Mucosa of stomach (tissue), 1 donor: ENCODE measurements at regions not wholly inside any gene's neighbourhood (a gene's known extent, or its start where the extent isn't known, plus 50 kb on each side); places are given as distances from the start of the nearest gene placed in this dataset.
"Not testable (repeated sequence)": the region's sequence is repeated elsewhere in the genome, so short reads cannot be mapped to it uniquely, and the experiment has no call there.

Experiments
- H3K27me3 ChIP-seq: one replicate; pipeline ENCODE4 v1.7.0; 2013; ENCODE audit warnings: mild to moderate bottlenecking, low read length; ENCODE audit not compliant: control insufficient read depth, insufficient read depth
- H3K36me3 ChIP-seq: one replicate; pipeline ENCODE4 v1.7.0; 2013; ENCODE audit warnings: low read length; ENCODE audit not compliant: control insufficient read depth, insufficient read depth
- H3K4me1 ChIP-seq: one replicate; pipeline ENCODE4 v1.7.0; 2013; ENCODE audit warnings: mild to moderate bottlenecking, low read length; ENCODE audit not compliant: control insufficient read depth, insufficient read depth
- H3K4me3 ChIP-seq: one replicate; pipeline ENCODE4 v1.7.0; 2013; ENCODE audit warnings: low read length
- H3K9ac ChIP-seq: one replicate; pipeline ENCODE4 v1.7.0; 2013; ENCODE audit warnings: mild to moderate bottlenecking, low read length, moderate library complexity
- H3K9me3 ChIP-seq: one replicate; pipeline ENCODE4 v1.7.0; 2013; ENCODE audit warnings: mild to moderate bottlenecking, low read length, moderate library complexity; ENCODE audit not compliant: control insufficient read depth
- donor health status: Pancreatic carcinoma.

DNA sequence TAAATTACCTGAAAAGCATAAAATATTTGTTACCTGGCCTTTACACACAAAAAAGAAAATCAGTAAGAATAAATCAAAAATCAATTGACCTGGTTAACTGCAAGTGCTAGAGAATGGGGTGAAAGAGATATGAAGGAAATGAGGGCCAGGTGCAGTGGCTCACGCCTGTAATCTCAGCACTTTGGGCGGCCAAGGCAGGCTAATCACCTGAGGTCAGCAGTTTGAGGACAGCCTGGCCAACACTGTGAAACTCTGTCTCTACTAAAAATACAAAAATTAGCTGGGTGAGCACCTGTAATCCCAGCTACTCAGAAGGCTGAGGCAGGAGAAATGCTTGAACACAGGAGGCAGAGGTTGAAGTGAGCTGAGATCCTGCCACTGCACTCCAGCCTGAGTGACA is 1908.7 kb downstream of the PCDH9 start:
- not testable (repeated sequence) for H3K9ac ChIP-seq, H3K27me3 ChIP-seq, H3K4me3 ChIP-seq, H3K4me1 ChIP-seq, H3K9me3 ChIP-seq, H3K36me3 ChIP-seq

DNA sequence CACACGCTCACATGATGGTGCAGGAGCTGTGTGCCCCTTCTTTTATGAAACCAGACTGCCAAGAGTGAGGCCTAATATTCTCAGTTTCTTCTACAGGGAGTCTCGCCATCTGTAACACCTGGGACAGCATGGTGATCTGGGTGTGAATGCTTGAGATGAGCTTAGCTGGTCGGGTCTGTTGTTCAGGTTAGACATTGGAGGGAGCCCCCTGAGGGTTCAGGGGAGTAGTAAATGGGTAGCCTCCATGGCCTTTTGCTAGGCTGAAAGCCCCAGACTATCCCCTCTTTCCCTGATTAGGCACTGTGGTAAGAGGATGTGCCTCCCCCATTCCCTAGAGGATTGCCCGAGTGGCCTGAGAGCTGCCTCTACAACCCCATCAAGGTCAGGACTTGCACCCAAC is 1916.1 kb downstream of the PCDH9 start:
- no peak overlapping the region for H3K4me3 ChIP-seq
- H3K27me3 ChIP-seq, result no peaks in the 10 kb centered on the region
- H3K36me3 ChIP-seq, result no peaks in the 10 kb centered on the region
- no peaks in the 10 kb centered on the region for H3K4me1 ChIP-seq
- no peak overlapping the region for H3K9ac ChIP-seq
- no peaks in the 10 kb centered on the region for H3K9me3 ChIP-seq

DNA sequence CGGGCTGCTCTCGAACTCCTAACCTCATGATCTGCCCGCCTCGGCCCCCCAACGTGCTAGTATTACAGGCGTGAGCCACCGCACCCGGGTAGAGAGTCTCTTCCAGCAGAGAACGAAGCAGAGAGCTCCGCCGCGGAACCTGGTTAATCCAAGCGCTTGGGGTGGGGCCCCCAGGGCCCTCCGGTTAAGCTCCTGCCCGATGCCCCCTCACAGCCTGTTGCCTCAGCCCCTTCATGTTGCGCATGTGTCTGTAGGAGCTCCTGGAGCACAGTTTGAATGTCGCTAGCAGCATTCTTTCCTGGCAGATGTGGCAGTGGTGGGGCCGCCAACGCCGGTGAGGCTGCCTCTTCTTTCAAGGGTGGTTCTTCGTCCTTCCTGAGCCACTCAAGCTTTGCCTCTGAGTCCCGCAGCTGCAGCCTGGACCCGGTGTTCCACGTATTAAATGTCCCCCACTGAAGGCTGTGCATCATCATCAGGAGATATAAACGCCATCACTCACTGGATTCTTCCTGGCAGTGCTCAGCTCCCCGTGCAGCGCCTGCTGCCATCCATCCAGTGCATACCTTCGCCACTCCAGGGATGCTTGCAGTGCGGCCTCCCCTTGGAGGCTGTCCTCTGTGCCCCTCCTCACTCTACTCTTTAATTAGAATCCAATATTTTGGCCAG is 1919.3 kb downstream of the PCDH9 start:
- H3K9ac ChIP-seq, result no peak overlapping the region
- no peaks in the 10 kb centered on the region for H3K9me3 ChIP-seq
- H3K4me1 ChIP-seq, result no peaks in the 10 kb centered on the region
- H3K36me3 ChIP-seq, result no peaks in the 10 kb centered on the region
- H3K4me3 ChIP-seq, result no peak overlapping the region
- H3K27me3 ChIP-seq, result no peaks in the 10 kb centered on the region

- no peaks in the 10 kb centered on the region for H3K4me1 ChIP-seq
- H3K36me3 ChIP-seq, result no peaks in the 10 kb centered on the region
- H3K9me3 ChIP-seq, result no peaks in the 10 kb centered on the region
- no peaks in the 10 kb centered on the region for H3K27me3 ChIP-seq
- H3K9ac ChIP-seq, result no peak overlapping the region
- H3K4me3 ChIP-seq, result no peak overlapping the region
Measured at GRCh38 chr13:65309906-65310305, 1920.2 kb downstream of the PCDH9 start.

DNA sequence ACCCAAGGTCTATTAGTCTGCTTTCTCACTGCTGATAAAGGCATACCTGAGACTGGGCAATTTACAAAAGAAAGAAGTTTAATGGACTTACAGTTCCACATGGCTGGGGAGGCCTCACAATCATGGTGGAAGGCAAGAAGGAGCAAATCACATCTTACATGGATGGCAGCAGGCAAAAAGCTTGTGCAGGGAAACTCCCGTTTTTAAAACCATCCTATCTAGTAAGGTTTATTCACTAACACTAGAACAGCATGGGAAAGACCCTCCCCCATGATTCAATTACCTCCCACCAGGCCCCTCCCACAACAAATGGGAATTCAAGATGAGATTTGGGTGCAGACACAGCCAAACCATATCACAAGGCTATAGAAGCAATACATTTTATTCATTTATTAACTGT is 1921.4 kb downstream of the PCDH9 start:
- H3K4me1 ChIP-seq, H3K9ac ChIP-seq, H3K4me3 ChIP-seq, H3K9me3 ChIP-seq, H3K27me3 ChIP-seq, H3K36me3 ChIP-seq: not testable (repeated sequence)

- no peaks in the 10 kb centered on the region for H3K36me3 ChIP-seq
- no peak overlapping the region for H3K4me3 ChIP-seq
- no peaks in the 10 kb centered on the region for H3K27me3 ChIP-seq
- H3K4me1 ChIP-seq, result no peaks in the 10 kb centered on the region
- no peak overlapping the region for H3K9ac ChIP-seq
- H3K9me3 ChIP-seq, result no peaks in the 10 kb centered on the region
Measured at GRCh38 chr13:65307056-65307455, 1923.1 kb downstream of the PCDH9 start.

DNA sequence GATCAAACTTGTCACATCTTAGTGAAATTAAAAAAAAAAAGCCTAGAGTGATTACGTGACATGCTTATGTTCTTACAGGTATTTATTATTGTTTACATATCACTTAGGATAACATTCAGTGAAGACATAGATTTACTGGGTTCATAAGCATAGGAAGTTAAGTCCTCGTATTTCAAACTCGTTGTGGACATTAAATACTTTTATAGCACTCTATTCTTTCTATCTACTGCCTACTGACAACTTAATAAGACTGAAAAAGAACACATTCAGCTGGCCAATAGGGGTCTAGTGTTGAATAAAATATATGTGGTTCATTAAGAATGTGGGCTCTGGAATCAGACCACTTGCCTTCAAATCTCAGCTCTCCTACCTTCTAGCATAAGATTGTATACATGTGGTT is 1927.4 kb downstream of the PCDH9 start:
- Histone ChIP-seq H3K4me3 (no peak overlapping the region), H3K4me1 (no peaks in the 10 kb centered on the region), H3K9ac (no peak overlapping the region), H3K36me3 (no peaks in the 10 kb centered on the region), H3K27me3 (no peaks in the 10 kb centered on the region), H3K9me3 (no peaks in the 10 kb centered on the region)

DNA sequence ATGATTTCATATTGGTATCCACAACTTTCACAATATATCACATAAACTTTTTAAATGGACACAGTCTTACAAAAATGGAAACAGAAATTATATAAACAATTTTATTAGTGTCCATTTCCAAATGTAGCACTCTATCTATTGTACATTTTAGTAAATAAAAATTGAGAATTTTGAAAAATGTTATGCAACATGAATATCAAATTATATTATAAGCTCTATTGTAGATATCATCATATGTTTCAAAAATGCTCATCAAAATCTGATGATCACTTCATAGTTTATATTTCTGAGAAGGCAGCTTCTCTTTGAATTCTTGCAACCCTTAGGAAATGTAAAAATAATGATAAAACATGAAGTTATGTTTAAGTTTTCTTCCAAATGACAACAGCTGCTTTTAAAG is 1928.6 kb downstream of the PCDH9 start:
- no peaks in the 10 kb centered on the region for H3K36me3 ChIP-seq
- H3K9me3 ChIP-seq, result no peaks in the 10 kb centered on the region
- no peaks in the 10 kb centered on the region for H3K4me1 ChIP-seq
- no peak overlapping the region for H3K9ac ChIP-seq
- H3K27me3 ChIP-seq, result no peaks in the 10 kb centered on the region
- no peak overlapping the region for H3K4me3 ChIP-seq

GRCh38 chr13:65300220-65300619 is 1929.9 kb downstream of the PCDH9 start:
- Histone ChIP-seq H3K4me1 (no peaks in the 10 kb centered on the region), H3K9ac (no peak overlapping the region), H3K36me3 (no peaks in the 10 kb centered on the region), H3K27me3 (no peaks in the 10 kb centered on the region), H3K9me3 (no peaks in the 10 kb centered on the region), H3K4me3 (no peak overlapping the region)

DNA sequence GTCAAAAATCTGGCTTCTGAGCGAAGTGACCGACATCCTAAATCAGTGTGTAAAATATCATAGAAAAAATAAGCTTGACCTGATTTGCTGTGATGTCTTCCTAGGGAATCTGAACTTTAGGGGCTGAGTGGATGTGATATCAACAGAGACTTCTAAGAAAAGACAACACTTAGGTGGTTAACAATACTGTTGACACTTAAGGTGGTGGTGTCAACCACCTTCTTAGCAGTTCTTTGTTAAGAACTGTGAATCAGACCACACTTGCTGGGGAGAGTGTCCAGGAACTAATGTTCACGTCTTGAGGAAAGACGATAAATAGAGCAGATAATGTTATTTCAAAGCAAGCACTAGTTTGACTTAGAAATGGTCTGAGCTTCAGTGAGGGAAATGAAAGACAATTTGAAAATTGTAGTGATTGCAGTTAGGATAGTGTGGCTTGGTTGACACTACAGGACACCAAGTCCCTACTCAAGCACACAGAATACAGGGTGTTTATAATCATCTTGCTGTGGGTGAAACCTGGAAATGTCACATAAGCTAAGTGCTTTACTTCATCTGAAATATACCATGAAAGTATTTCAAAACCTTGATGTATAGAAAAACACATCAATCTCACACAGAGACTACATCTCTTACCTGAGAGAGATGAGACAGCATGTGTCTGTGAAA is 1936.5 kb downstream of the PCDH9 start:
- H3K4me1 ChIP-seq, result no peaks in the 10 kb centered on the region
- H3K4me3 ChIP-seq, result no peak overlapping the region
- no peak overlapping the region for H3K9ac ChIP-seq
- H3K9me3 ChIP-seq, result no peaks in the 10 kb centered on the region
- no peaks in the 10 kb centered on the region for H3K27me3 ChIP-seq
- no peaks in the 10 kb centered on the region for H3K36me3 ChIP-seq

GRCh38 chr13:65292488-65292901 is 1937.6 kb downstream of the PCDH9 start:
- Histone ChIP-seq H3K27me3 (no peaks in the 10 kb centered on the region), H3K9ac (no peak overlapping the region), H3K4me3 (no peak overlapping the region), H3K36me3 (no peaks in the 10 kb centered on the region), H3K4me1 (no peaks in the 10 kb centered on the region), H3K9me3 (no peaks in the 10 kb centered on the region)

DNA sequence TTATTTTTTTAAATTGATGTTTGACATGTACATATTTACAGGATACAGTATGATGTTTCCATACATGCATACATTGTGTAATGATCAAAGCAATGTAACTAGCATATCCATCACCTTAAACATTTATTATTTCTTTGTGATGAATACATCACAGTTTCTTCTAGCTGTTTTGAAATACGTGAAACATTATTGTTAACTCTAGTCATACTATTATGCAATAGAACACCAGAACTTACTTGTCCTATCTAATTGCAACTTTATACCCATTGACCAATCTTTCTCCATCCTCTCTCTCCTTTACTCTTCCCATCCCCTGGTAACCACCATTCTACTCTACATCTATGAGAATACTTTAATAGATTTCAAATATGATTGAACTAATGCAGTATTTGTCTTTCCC is 1942.7 kb downstream of the PCDH9 start:
- no peak overlapping the region for H3K4me3 ChIP-seq
- H3K4me1 ChIP-seq, result no peaks in the 10 kb centered on the region
- no peak overlapping the region for H3K9ac ChIP-seq
- H3K27me3 ChIP-seq, result no peaks in the 10 kb centered on the region
- H3K9me3 ChIP-seq, result no peaks in the 10 kb centered on the region
- no peaks in the 10 kb centered on the region for H3K36me3 ChIP-seq
